CD4-positive, alpha-beta T cell (primary cell): ENCODE measurements at regions not wholly inside any gene's neighbourhood (a gene's known extent, or its start where the extent isn't known, plus 50 kb on each side); places are given as distances from the start of the nearest gene placed in this dataset.

Source experiments
- ATAC-seq: fragments of 200-7000 bp; cut with Tn5 transposase; one replicate; pipeline ENCODE4 v1.10.0; 2022; ENCODE audit warnings: mild to moderate bottlenecking; ENCODE audit not compliant: poor library complexity
- CTCF ChIA-PET: fragments of 350-600 bp; sonication (Branson Sonifier 250); formaldehyde crosslinking; loops from one replicate; lab custom pipeline; 2021; ENCODE audit warnings: antibody characterized with exemption, inconsistent platforms; lab: Charles Lee
- POLR2A ChIA-PET: fragments of 350-600 bp; sonication (Branson Sonifier 250); formaldehyde crosslinking; loops from one replicate; lab custom pipeline; 2021; ENCODE audit warnings: antibody characterized with exemption, inconsistent platforms; lab: Charles Lee
- DNase-seq, 14 experiments: peaks; one replicate each; pipeline ENCODE4 v3.0.0-alpha.2; 2013 to 2020; ENCODE audit warnings: mixed read lengths in 2 of 14
- H3K27ac ChIP-seq, 2 donors: one replicate each; pipeline versions ENCODE4 v1.5.1 to v1.7.0; 2013; ENCODE audit warnings: low read length in 2 of 2, low read depth in 1 of 2, mild to moderate bottlenecking in 1 of 2
- H3K27me3 ChIP-seq, 2 experiments: 1 replicate in 1 of 2; 2 replicates in 1 of 2; pipeline versions ENCODE4 v1.6.1 to v1.7.0; 2013; ENCODE audit warnings: low read length in 2 of 2, control low read depth in 1 of 2, mild to moderate bottlenecking in 1 of 2, moderate library complexity in 1 of 2; ENCODE audit not compliant: insufficient read depth in 2 of 2, control insufficient read depth in 1 of 2
- H3K36me3 ChIP-seq: one replicate; pipeline ENCODE4 v1.6.1; 2013; ENCODE audit warnings: low read length, control low read depth; ENCODE audit not compliant: insufficient read depth
- H3K4me1 ChIP-seq: one replicate; pipeline ENCODE4 v1.6.1; 2013; ENCODE audit warnings: low read length, control low read depth; ENCODE audit not compliant: insufficient read depth
- H3K4me3 ChIP-seq: one replicate; pipeline ENCODE4 v1.5.1; 2013; ENCODE audit warnings: mild to moderate bottlenecking, low read length, moderate library complexity
- H3K9me3 ChIP-seq, 2 experiments: 1 replicate in 1 of 2; 2 replicates in 1 of 2; pipeline versions ENCODE4 v1.6.1 to v1.7.0; 2013; ENCODE audit warnings: low read length in 2 of 2, mild to moderate bottlenecking in 2 of 2, control low read depth in 1 of 2, moderate library complexity in 1 of 2; ENCODE audit not compliant: control insufficient read depth in 1 of 2, insufficient read depth in 1 of 2
- H3K27ac Mint-ChIP-seq: one replicate; pipeline ENCODE4 v1.8.0; 2020; ENCODE audit warnings: mixed read lengths
- H3K27me3 Mint-ChIP-seq: one replicate; pipeline ENCODE4 v1.8.0; 2021; ENCODE audit warnings: mixed read lengths
- H3K36me3 Mint-ChIP-seq: one replicate; pipeline ENCODE4 v1.8.0; 2021; ENCODE audit warnings: low read depth, mixed read lengths
- H3K4me1 Mint-ChIP-seq: one replicate; pipeline ENCODE4 v1.8.0; 2021; ENCODE audit warnings: low read depth, mixed read lengths
- H3K4me3 Mint-ChIP-seq: one replicate; pipeline ENCODE4 v1.8.0; 2020; ENCODE audit warnings: mild to moderate bottlenecking, mixed read lengths
- H3K9me3 Mint-ChIP-seq: one replicate; pipeline ENCODE4 v1.8.0; 2020; ENCODE audit warnings: mixed read lengths
- intact Hi-C, 2 experiments: fragments of 100-400 bp; cut with DNase I in 1 of 2; cut with micrococcal nuclease in 1 of 2; formaldehyde crosslinking; loops; one replicate each; pipeline versions ENCODE4 v1.15.1 to v1.9.0; 2023 to 2025; cut with DNase I, micrococcal nuclease
- TF ChIP-seq, protein P1 (sequence below): fragments of 200-600 bp; IDR thresholded peaks from one replicate; pipeline ENCODE4 v1.8.0; 2022; ENCODE audit warnings: antibody characterized with exemption, mild to moderate bottlenecking

DNA sequence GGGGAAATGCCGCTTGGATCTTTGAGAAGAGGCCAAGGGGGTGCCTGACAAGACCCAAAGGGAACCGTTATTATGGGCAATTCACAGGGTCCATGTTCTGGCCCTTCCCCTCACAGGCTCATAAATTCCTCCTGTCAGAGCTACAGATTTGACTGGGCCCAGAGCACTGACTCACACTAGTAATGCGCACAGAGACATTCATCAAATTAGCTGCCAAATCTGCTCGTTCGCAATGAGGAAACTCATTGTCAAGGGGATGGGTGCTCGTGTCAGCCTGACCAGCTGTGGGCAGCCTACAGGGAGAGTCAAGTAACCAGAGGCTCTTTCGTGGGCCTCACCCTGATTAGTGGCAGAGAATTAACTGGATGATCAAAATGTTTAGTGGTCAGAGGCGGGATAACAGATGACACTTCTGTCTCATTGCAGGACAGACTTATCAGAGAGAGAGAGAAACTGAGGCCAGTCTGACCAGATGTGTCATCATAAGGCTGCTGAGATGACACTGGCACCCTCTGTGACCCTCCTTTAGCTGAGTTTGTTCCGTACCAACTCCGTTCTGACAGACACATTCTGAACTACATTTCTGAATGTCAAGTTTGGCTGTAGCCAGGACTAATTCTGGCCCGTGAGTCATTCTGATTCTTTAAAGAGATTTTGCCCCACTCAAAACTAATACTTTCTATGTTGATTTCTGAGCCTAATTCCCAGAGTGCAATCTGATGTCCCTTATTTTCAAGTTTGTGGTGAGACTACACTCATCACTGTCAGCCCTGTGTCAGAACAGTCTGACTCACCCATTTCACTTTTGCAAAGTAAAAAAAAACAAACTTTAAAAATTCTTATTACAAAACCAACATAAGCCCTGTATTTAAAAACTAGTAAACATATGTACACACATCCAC, 377.1 kb downstream of the ACTL7B start:
- no peaks in the 10 kb centered on the region for H3K9me3 Mint-ChIP-seq
- Histone ChIP-seq H3K27me3 (no peaks in the 10 kb centered on the region), H3K27ac (no peak overlapping the region), H3K4me1 (no peaks in the 10 kb centered on the region), H3K36me3 (no peaks in the 10 kb centered on the region), H3K9me3 (no peaks in the 10 kb centered on the region), H3K4me3 (no peak overlapping the region)
- DNase-seq (no peak), ATAC-seq (no peak)
- H3K4me3 Mint-ChIP-seq: no peak overlapping the region
- H3K4me1 Mint-ChIP-seq: no peaks in the 10 kb centered on the region
- ChIA-PET POLR2A (no interaction called here), CTCF (no interaction called here)
- H3K27ac Mint-ChIP-seq: no peak overlapping the region
- no peaks in the 10 kb centered on the region for H3K36me3 Mint-ChIP-seq
- intact Hi-C loops: loop anchor here in 1 of 2 experiments (10.0 kb wide), 1 partner anchor 64 kb away; no protein-coding TSS in a partner anchor
- H3K27me3 Mint-ChIP-seq: peaks cover 5% of the 10 kb centered on the region
- TF ChIP-seq, protein P1, sequence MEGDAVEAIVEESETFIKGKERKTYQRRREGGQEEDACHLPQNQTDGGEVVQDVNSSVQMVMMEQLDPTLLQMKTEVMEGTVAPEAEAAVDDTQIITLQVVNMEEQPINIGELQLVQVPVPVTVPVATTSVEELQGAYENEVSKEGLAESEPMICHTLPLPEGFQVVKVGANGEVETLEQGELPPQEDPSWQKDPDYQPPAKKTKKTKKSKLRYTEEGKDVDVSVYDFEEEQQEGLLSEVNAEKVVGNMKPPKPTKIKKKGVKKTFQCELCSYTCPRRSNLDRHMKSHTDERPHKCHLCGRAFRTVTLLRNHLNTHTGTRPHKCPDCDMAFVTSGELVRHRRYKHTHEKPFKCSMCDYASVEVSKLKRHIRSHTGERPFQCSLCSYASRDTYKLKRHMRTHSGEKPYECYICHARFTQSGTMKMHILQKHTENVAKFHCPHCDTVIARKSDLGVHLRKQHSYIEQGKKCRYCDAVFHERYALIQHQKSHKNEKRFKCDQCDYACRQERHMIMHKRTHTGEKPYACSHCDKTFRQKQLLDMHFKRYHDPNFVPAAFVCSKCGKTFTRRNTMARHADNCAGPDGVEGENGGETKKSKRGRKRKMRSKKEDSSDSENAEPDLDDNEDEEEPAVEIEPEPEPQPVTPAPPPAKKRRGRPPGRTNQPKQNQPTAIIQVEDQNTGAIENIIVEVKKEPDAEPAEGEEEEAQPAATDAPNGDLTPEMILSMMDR: no peak

DNA sequence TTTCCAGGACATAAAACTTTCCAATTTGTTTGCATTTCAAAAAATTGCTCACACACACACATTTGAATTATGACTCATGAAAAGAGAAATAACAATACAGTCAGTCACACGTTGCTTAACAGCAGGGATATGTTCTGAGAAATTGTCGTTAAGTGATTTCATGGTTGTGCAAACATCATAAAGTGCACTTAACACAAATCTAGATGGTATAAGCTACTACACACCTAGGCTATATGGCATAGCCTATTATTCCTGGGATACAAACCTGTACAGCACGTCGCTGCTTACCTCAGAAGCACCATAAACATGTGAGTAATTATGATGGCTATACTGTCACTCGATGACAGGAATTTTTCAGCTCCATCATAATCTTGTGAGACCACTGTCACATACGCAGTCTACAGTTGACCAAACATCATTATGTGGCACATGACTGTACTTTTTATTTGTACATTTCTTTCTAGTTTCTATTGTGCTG, 378.2 kb downstream of the ACTL7B start:
- Histone ChIP-seq H3K4me3 (no peak overlapping the region), H3K4me1 (no peaks in the 10 kb centered on the region), H3K27ac (no peak overlapping the region), H3K27me3 (no peaks in the 10 kb centered on the region), H3K9me3 (no peaks in the 10 kb centered on the region), H3K36me3 (no peaks in the 10 kb centered on the region)
- Mint-ChIP-seq H3K9me3 (no peaks in the 10 kb centered on the region), H3K4me1 (no peaks in the 10 kb centered on the region), H3K36me3 (no peaks in the 10 kb centered on the region), H3K27ac (no peak overlapping the region), H3K27me3 (no peaks in the 10 kb centered on the region), H3K4me3 (no peak overlapping the region)
- intact Hi-C loops: loop anchor here in 1 of 2 experiments (10.0 kb wide), 1 partner anchor 63 kb away; no protein-coding TSS in a partner anchor
- ChIA-PET POLR2A (no interaction called here), CTCF (no interaction called here)
- DNase-seq (no peak), ATAC-seq (no peak)
- TF ChIP-seq, protein P1: no peak

DNA sequence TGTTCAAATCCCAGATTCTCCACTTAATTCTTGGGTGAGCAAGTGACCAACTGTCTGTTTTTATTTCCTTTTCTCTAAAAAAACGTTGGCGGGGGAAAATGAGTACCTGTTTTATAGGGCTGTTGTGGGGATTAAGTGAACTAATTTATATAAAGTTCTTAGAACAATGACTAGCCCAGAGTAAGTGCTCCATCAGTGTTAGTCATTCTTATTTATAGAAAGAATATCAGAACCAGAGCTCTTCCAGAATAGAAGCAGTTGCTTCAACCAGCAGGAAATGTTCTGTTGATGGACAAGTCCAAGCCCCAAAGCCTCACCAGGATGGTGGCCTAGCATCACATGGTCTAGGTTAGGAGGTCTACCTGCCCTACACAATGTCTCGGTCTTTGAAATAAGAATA, 379.2 kb downstream of the ACTL7B start:
- no peaks in the 10 kb centered on the region for H3K27me3 ChIP-seq
- H3K36me3 ChIP-seq: no peaks in the 10 kb centered on the region
- no peaks in the 10 kb centered on the region for H3K27me3 Mint-ChIP-seq
- TF ChIP-seq, protein P1: no peak
- H3K4me3 Mint-ChIP-seq: no peak overlapping the region
- H3K27ac Mint-ChIP-seq: no peak overlapping the region
- DNase-seq (no peak), ATAC-seq (no peak)
- ChIA-PET CTCF (no interaction called here), POLR2A (no interaction called here)
- no peaks in the 10 kb centered on the region for H3K4me1 Mint-ChIP-seq
- H3K36me3 Mint-ChIP-seq: no peaks in the 10 kb centered on the region
- H3K27ac ChIP-seq: no peak overlapping the region
- no peaks in the 10 kb centered on the region for H3K4me1 ChIP-seq
- H3K9me3 Mint-ChIP-seq: peaks cover under 1% of the 10 kb centered on the region
- no peaks in the 10 kb centered on the region for H3K9me3 ChIP-seq
- H3K4me3 ChIP-seq: no peak overlapping the region
- intact Hi-C loops: loop anchor here in 1 of 2 experiments (10.0 kb wide), 1 partner anchor 62 kb away; no protein-coding TSS in a partner anchor
